OCI-LY7 (cell line): ENCODE measurements at regions not wholly inside any gene's neighbourhood (a gene's known extent, or its start where the extent isn't known, plus 50 kb on each side); places are given as distances from the start of the nearest gene placed in this dataset.

Experiments used
- EZH2phosphoT487 ChIP-seq: fragments of 200-600 bp; sonication (generic); IDR thresholded peaks from 2 replicates; pipeline ENCODE4 v1.6.1; 2018; ENCODE audit warnings: low read depth, borderline replicate concordance, mild to moderate bottlenecking, mixed run types, antibody characterized with exemption, low read length, moderate library complexity, mixed read lengths
- TF ChIP-seq, protein P1 (sequence below): fragments of 200-600 bp; sonication (generic); conservative IDR thresholded peaks from 2 replicates; pipeline ENCODE4 v1.5.1; 2014; ENCODE audit warnings: mild to moderate bottlenecking, antibody characterized with exemption, low read length, moderate library complexity, mixed read lengths

- TF ChIP-seq, protein P1, sequence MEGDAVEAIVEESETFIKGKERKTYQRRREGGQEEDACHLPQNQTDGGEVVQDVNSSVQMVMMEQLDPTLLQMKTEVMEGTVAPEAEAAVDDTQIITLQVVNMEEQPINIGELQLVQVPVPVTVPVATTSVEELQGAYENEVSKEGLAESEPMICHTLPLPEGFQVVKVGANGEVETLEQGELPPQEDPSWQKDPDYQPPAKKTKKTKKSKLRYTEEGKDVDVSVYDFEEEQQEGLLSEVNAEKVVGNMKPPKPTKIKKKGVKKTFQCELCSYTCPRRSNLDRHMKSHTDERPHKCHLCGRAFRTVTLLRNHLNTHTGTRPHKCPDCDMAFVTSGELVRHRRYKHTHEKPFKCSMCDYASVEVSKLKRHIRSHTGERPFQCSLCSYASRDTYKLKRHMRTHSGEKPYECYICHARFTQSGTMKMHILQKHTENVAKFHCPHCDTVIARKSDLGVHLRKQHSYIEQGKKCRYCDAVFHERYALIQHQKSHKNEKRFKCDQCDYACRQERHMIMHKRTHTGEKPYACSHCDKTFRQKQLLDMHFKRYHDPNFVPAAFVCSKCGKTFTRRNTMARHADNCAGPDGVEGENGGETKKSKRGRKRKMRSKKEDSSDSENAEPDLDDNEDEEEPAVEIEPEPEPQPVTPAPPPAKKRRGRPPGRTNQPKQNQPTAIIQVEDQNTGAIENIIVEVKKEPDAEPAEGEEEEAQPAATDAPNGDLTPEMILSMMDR, result no peak
- TF ChIP-seq EZH2phosphoT487, result no peak
These were observed 290.8 kb downstream of the MED10 start for GRCh38 chr5:6087576-6087975.
